Fibroblast of lung (primary cell): ENCODE measurements at regions not wholly inside any gene's neighbourhood (a gene's known extent, or its start where the extent isn't known, plus 50 kb on each side); places are given as distances from the start of the nearest gene placed in this dataset.

Experiments
- CTCF ChIP-seq, 2 donors: IDR thresholded peaks in 1 of 2; conservative IDR thresholded peaks in 1 of 2; 1 replicate in 1 of 2; 2 replicates in 1 of 2; pipeline ENCODE4 v1.5.1; 2011 to 2012; ENCODE audit warnings: low read length in 2 of 2, control low read depth in 1 of 2, inconsistent platforms in 1 of 2, low read depth in 1 of 2, mild to moderate bottlenecking in 1 of 2
- EZH2 ChIP-seq: IDR thresholded peaks from 2 replicates; pipeline ENCODE4 v1.5.1; 2012; ENCODE audit warnings: low read length, control low read depth, mild to moderate bottlenecking; ENCODE audit errors: missing control alignments

- TF ChIP-seq EZH2 (no peak), CTCF (conservative IDR thresholded peaks at IDR 0.05 in 1 of 2, IDR thresholded peaks at IDR 0.05 in 1 of 2; ENCODE audit: low read depth in 1 of 2, low read length in 2 of 2) (no peak)
Measured at GRCh38 chr2:207403950-207404349, 125.8 kb upstream of the CREB1 start.
